Heart left ventricle (tissue), 16 donors: ENCODE measurements at regions not wholly inside any gene's neighbourhood (a gene's known extent, or its start where the extent isn't known, plus 50 kb on each side); places are given as distances from the start of the nearest gene placed in this dataset.

Experiments
- ATAC-seq, 4 donors: fragments of 200-7000 bp; cut with Tn5 transposase; one replicate each; pipeline ENCODE4 v1.9.1; 2020 to 2022; ENCODE audit warnings: moderate library complexity in 4 of 4, mild to moderate bottlenecking in 3 of 4, moderate number of reproducible peaks in 1 of 4
- DNase-seq, 5 donors: peaks; one replicate each; pipeline ENCODE4 v3.0.0-alpha.2; 2020
- H3K27ac ChIP-seq, 12 donors: fragments of 200-600 bp; sonication (generic) in 4 of 12; one replicate each; pipeline versions ENCODE4 v1.5.0 to v1.8.0; 2016 to 2022; ENCODE audit warnings: mild to moderate bottlenecking in 2 of 12
- H3K27me3 ChIP-seq, 9 donors: fragments of 200-600 bp; sonication (generic) in 2 of 9; one replicate each; pipeline versions ENCODE4 v1.5.1 to v1.8.0; 2016 to 2022; ENCODE audit warnings: mild to moderate bottlenecking in 3 of 9
- H3K36me3 ChIP-seq, 9 donors: fragments of 200-600 bp; sonication (generic) in 2 of 9; one replicate each; pipeline versions ENCODE4 v1.5.0 to v1.8.0; 2018 to 2022; ENCODE audit warnings: mild to moderate bottlenecking in 2 of 9
- H3K4me1 ChIP-seq, 12 donors: fragments of 200-600 bp; sonication (generic) in 4 of 12; one replicate each; pipeline versions ENCODE4 v1.5.0 to v1.8.0; 2016 to 2022; ENCODE audit warnings: mild to moderate bottlenecking in 3 of 12
- H3K4me3 ChIP-seq, 12 donors: fragments of 200-600 bp; sonication (generic) in 4 of 12; one replicate each; pipeline versions ENCODE4 v1.5.0 to v1.8.0; 2017 to 2022; ENCODE audit warnings: mild to moderate bottlenecking in 9 of 12, moderate library complexity in 4 of 12
- H3K9me3 ChIP-seq, 12 donors: fragments of 200-600 bp; sonication (generic) in 4 of 12; one replicate each; pipeline versions ENCODE4 v1.5.0 to v1.8.0; 2016 to 2022; ENCODE audit warnings: mild to moderate bottlenecking in 1 of 12
- CTCF ChIP-seq, 12 donors: fragments of 200-600 bp; sonication (generic) in 4 of 12; IDR thresholded peaks; one replicate each; pipeline versions ENCODE4 v1.5.0 to v1.8.0; 2018 to 2022; ENCODE audit warnings: antibody characterized with exemption in 12 of 12, mild to moderate bottlenecking in 5 of 12
- POLR2A ChIP-seq, 2 donors: fragments of 450-650 bp; IDR thresholded peaks; one replicate each; pipeline ENCODE4 v1.6.1; 2017; ENCODE audit warnings: antibody characterized with exemption in 2 of 2, mild to moderate bottlenecking in 2 of 2, moderate library complexity in 2 of 2
- WGBS, 4 donors: extraction: QIAGEN DNeasy Blood & Tissue Kit in 2 of 4; methylation state at CpG; one replicate each; pipeline versions ENCODE4 v1.1.5 to v1.1.7; 2013 to 2018; 5-methylcytosine and 5-hydroxymethylcytosine counted together
- intact Hi-C, 10 donors: fragments of 100-400 bp; cut with DNase I; formaldehyde crosslinking; loops; one replicate each; pipeline versions ENCODE4 v1.11.1 to v1.14.2; 2022
- donor health status: ischemic (EF 13 %, LVEDD 7.1; RV severe dilation, severe dysfunction).
- donor health status: healthy with polysubstance abuse.
- donor health status: DM: no; HTN: yes; CAD: no.
- donor health status: DM: no; HTN: no; CAD: no.
- donor health status: ischemic (EF 25% LVEDD 6.9; RV normal size, moderate dysfunction).
- donor health status: ischemic (EF 25% LVEDD 5.7; RV mildly dilated, moderate dysfunction).
- donor health status: healthy.
- donor health status: DM: yes; HTN: yes; CAD: no.
- donor health status: ischemic (EF 35%, LVEDD 5.7; RV mildly dilated, moderate dysfunction).
- donor health status: nonischemic (EF 11% LVEDD 7.7; RV severe dilation, severe dysfunction).
- donor health status: DM: yes; HTN: yes; CAD: no.
- donor health status: PGD.
- donor health status: ischemic (EF 29% LVEDD 5.4; RV normal size, mild dysfunction).
- donor health status: nonischemic (EF 23%, LVEDD 6.1; RV moderate dilation, normal function).

GRCh38 chr9:87824886-87825285 lies 57.8 kb upstream of the SPATA31E1 start:
- Histone ChIP-seq H3K4me1 (no peaks in the 10 kb centered on the region), H3K27ac (no peak overlapping the region), H3K4me3 (no peak overlapping the region), H3K36me3 (no peaks in the 10 kb centered on the region), H3K9me3 (no peaks in the 10 kb centered on the region), H3K27me3 (peaks cover 0 to 7% (median 0%) of the 10 kb centered on the region in 9 donors)
- intact Hi-C loops = no loop called here
- ATAC-seq (no peak), DNase-seq (no peak)
- TF ChIP-seq CTCF (IDR thresholded peaks at IDR 0.05) (no peak), POLR2A (IDR thresholded peaks at IDR 0.05) (no peak)
- 92 to 95% (median 93%) methylated on average over 24 of the region's 24 CpGs for WGBS, 4 donors

GRCh38 chr9:87826331-87826730 lies 56.3 kb upstream of the SPATA31E1 start:
- DNase-seq (no peak), ATAC-seq (no peak)
- Histone ChIP-seq H3K4me1 (no peaks in the 10 kb centered on the region), H3K9me3 (no peaks in the 10 kb centered on the region), H3K4me3 (no peak overlapping the region), H3K27me3 (peaks cover 0 to 9% (median 0%) of the 10 kb centered on the region in 9 donors), H3K27ac (no peak overlapping the region), H3K36me3 (no peaks in the 10 kb centered on the region)
- intact Hi-C loops = no loop called here
- TF ChIP-seq POLR2A (IDR thresholded peaks at IDR 0.05) (no peak), CTCF (IDR thresholded peaks at IDR 0.05) (no peak)

GRCh38 chr9:87827341-87827740 lies 55.3 kb upstream of the SPATA31E1 start:
- intact Hi-C loops = no loop called here
- Histone ChIP-seq H3K27ac (no peak overlapping the region), H3K4me1 (no peaks in the 10 kb centered on the region), H3K36me3 (no peaks in the 10 kb centered on the region), H3K4me3 (no peak overlapping the region), H3K27me3 (peaks cover 0 to 9% (median 0%) of the 10 kb centered on the region in 9 donors), H3K9me3 (no peaks in the 10 kb centered on the region)
- TF ChIP-seq POLR2A (IDR thresholded peaks at IDR 0.05) (no peak), CTCF (IDR thresholded peaks at IDR 0.05) (no peak)
- ATAC-seq = no peak
- DNase-seq = no peak
- WGBS, 4 donors = 87 to 97% (median 89%) methylated on average over 2 of the region's 2 CpGs

GRCh38 chr9:87829756-87830155 lies 52.9 kb upstream of the SPATA31E1 start:
- TF ChIP-seq POLR2A (IDR thresholded peaks at IDR 0.05) (no peak), CTCF (IDR thresholded peaks at IDR 0.05) (no peak)
- intact Hi-C loops = no loop called here
- Histone ChIP-seq H3K36me3 (no peaks in the 10 kb centered on the region), H3K27ac (no peak overlapping the region), H3K9me3 (no peaks in the 10 kb centered on the region), H3K4me3 (no peak overlapping the region), H3K27me3 (peaks cover 0 to 19% (median 0%) of the 10 kb centered on the region in 9 donors), H3K4me1 (no peaks in the 10 kb centered on the region)
- ATAC-seq (no peak), DNase-seq (no peak)
- WGBS, 4 donors = 65 to 77% (median 74%) methylated on average over 1 of the region's 1 CpG
